Cardiac muscle cell (in vitro differentiated cells and primary cell): ENCODE measurements at regions not wholly inside any gene's neighbourhood (a gene's known extent, or its start where the extent isn't known, plus 50 kb on each side); places are given as distances from the start of the nearest gene placed in this dataset.

ENCODE experiments used
- DNase-seq, 2 donors: peaks; one replicate each; pipeline versions ENCODE4 v3.0.0 to v3.0.0-alpha.2; 2010 to 2017; ENCODE audit warnings: low read depth in 1 of 2, low spot score in 1 of 2
- H3K27ac ChIP-seq: fragments of 200-600 bp; sonication (generic); 2 replicates; pipeline ENCODE4 v1.5.1; 2016
- H3K27me3 ChIP-seq: fragments of 200-600 bp; sonication (generic); 2 replicates; pipeline ENCODE4 v1.6.0; 2016; ENCODE audit warnings: control low read depth
- H3K36me3 ChIP-seq: fragments of 200-600 bp; sonication (generic); 2 replicates; pipeline ENCODE4 v1.5.1; 2016; ENCODE audit warnings: control low read depth
- H3K4me1 ChIP-seq: fragments of 200-600 bp; sonication (generic); 2 replicates; pipeline ENCODE4 v1.8.1; 2017; ENCODE audit warnings: low read depth, mild to moderate bottlenecking, mixed run types
- H3K4me3 ChIP-seq: fragments of 200-600 bp; sonication (generic); 2 replicates; pipeline ENCODE4 v1.5.1; 2016; ENCODE audit warnings: mild to moderate bottlenecking
- H3K9me3 ChIP-seq: fragments of 200-600 bp; sonication (generic); 2 replicates; pipeline ENCODE4 v1.5.1; 2017; ENCODE audit warnings: low read depth, mild to moderate bottlenecking, control low read depth
- TF ChIP-seq, protein P1 (sequence below): IDR thresholded peaks from 2 replicates; pipeline ENCODE4 v1.5.1; 2012; ENCODE audit warnings: low read depth, mild to moderate bottlenecking, low read length

DNA sequence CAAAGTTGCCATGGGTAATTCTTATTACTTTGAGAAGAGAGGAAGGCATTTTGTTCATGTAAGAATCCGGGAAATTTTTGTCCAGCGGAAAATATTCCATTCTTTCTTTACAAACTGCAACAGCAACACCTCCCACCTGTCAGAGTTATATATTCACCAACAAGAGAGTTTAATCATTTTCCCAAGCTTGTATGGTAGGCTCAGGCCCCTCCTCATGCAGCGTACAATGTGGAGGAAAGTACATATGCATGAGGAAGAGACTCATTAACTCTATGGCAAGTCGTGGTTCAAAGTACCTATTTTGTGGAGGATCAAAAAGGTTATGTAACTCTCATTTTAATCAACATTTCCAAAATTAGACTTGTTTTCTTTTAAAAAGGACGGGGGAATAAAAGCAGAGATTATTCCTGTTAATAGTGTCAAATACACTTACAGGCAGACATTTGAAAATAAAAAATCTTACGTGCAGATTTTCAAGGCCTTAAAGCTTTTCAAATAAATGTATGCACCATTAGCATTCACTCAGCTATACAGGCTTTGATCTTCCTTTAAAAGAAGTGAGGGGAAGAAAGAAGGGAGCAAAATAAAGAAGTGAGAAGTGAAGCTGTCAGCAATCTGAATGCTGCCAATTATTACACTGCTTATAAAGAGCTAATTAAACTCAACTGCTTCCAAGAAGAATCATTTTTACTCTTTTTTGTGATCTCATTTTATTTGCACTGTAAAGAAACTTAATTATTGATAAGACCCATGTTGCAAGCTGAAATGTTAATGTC, 204.8 kb downstream of the FAT4 start:
- no peaks in the 10 kb centered on the region for H3K9me3 ChIP-seq
- H3K27me3 ChIP-seq, result no peaks in the 10 kb centered on the region
- H3K4me1 ChIP-seq, result no peaks in the 10 kb centered on the region
- no peak for DNase-seq
- H3K27ac ChIP-seq, result no peak overlapping the region
- H3K4me3 ChIP-seq, result no peak overlapping the region
- TF ChIP-seq, protein P1, sequence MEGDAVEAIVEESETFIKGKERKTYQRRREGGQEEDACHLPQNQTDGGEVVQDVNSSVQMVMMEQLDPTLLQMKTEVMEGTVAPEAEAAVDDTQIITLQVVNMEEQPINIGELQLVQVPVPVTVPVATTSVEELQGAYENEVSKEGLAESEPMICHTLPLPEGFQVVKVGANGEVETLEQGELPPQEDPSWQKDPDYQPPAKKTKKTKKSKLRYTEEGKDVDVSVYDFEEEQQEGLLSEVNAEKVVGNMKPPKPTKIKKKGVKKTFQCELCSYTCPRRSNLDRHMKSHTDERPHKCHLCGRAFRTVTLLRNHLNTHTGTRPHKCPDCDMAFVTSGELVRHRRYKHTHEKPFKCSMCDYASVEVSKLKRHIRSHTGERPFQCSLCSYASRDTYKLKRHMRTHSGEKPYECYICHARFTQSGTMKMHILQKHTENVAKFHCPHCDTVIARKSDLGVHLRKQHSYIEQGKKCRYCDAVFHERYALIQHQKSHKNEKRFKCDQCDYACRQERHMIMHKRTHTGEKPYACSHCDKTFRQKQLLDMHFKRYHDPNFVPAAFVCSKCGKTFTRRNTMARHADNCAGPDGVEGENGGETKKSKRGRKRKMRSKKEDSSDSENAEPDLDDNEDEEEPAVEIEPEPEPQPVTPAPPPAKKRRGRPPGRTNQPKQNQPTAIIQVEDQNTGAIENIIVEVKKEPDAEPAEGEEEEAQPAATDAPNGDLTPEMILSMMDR, result no peak
- H3K36me3 ChIP-seq, result no peaks in the 10 kb centered on the region

DNA sequence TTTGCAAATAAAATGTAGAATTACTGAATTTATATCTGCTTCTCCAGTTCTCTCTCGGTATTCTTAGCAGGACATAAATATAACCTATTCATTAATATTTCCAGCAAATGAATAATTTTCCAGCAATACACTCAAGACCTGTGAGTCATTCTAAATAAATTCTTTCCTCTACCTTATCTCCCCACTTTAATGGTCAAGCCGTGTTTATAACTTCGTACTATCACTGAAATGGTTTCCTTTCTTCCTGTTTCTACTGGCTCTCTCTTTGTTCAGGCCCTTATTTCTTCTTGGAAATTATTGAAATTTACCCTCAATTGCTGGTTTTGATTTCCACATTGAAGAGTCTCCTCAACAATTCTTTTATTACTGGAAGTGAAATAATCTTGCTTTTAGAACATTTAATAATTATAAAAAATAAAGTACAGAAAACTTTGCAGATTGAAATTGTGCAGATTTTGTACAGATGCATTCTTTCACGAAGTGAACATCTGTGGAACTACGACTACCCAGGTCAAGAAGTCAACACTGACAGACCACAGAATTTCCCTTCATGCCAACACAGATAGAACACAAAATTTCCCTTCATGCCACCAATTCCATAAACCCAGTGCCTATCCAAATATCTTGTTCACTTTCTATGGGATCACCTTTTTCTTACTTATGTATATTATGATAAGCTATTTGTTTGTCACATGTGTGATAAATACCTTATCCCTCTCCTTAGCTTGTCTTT, 205.7 kb downstream of the FAT4 start:
- no peaks in the 10 kb centered on the region for H3K27me3 ChIP-seq
- TF ChIP-seq, protein P1, result no peak
- H3K4me3 ChIP-seq, result no peak overlapping the region
- no peaks in the 10 kb centered on the region for H3K9me3 ChIP-seq
- no peak overlapping the region for H3K27ac ChIP-seq
- no peaks in the 10 kb centered on the region for H3K4me1 ChIP-seq
- H3K36me3 ChIP-seq, result no peaks in the 10 kb centered on the region
- peak in 1 of 2 donors; percentile 81 for DNase-seq

DNA sequence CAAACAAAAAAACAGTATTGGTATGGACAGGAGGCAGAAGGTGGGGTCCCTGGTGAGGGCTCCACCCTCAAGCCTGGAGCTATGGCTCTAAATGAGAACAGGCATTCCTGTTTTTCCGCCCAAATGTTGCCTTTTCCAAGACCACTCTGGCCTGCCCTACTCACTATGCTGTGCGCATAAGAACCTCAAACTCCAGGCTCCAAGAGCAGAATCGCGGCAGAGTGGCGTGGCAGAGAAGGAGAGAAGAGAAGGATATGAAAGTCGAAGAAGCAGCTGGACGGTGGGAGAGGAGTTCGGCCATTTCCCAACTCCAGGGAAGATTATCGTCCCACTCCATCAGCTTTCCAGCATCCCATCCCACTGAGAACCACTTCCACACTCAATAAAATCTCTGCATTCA, 207.8 kb downstream of the FAT4 start:
- H3K4me3 ChIP-seq, result no peak overlapping the region
- H3K9me3 ChIP-seq, result no peaks in the 10 kb centered on the region
- H3K36me3 ChIP-seq, result no peaks in the 10 kb centered on the region
- H3K4me1 ChIP-seq, result no peaks in the 10 kb centered on the region
- TF ChIP-seq, protein P1, result no peak
- DNase-seq, result no peak
- H3K27me3 ChIP-seq, result no peaks in the 10 kb centered on the region
- H3K27ac ChIP-seq, result no peak overlapping the region

DNA sequence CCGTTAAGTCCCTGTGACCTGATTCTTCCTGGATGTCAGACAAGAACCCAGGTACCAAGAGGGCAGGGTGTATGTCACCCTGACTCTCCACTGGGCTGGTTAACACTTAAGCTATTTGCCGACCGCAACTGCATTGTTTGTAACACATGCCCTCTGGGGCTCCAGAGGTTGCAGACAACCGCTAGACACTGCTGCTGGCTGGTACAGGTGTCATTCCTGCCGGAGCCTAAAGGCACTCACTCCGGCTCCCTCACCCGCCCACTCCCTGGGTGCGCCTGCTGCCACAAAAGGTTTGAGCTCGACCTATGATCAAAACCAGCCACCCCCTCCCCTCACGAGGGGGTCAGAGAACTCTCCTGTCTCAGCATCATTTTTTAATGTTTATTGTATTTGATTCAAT, 208.2 kb downstream of the FAT4 start:
- H3K9me3 ChIP-seq, result no peaks in the 10 kb centered on the region
- no peaks in the 10 kb centered on the region for H3K27me3 ChIP-seq
- H3K36me3 ChIP-seq, result no peaks in the 10 kb centered on the region
- no peak for DNase-seq
- H3K27ac ChIP-seq, result no peak overlapping the region
- no peak overlapping the region for H3K4me3 ChIP-seq
- no peaks in the 10 kb centered on the region for H3K4me1 ChIP-seq
- TF ChIP-seq, protein P1, result no peak

DNA sequence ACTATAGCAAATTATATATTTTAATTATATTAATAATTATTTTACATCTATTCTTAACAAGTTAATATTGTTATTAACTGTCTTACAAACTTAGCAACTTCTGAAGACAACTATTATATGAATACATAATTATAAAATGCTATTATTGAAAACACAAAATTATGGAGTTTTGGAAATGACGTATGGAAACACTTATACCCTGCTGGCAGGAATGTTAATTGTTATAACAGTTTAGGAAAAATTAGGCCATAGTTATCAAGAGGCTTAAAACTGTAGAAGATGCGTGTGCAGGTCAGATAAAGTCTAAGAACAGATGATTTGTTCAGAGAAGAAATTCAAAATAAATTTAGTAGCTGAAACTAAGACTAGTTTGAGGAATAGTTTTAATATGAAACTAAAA, 211.7 kb downstream of the FAT4 start:
- Histone ChIP-seq H3K9me3 (no peaks in the 10 kb centered on the region), H3K4me3 (no peak overlapping the region), H3K4me1 (no peaks in the 10 kb centered on the region), H3K27me3 (no peaks in the 10 kb centered on the region), H3K27ac (no peak overlapping the region), H3K36me3 (no peaks in the 10 kb centered on the region)
- TF ChIP-seq, protein P1, result no peak
- no peak for DNase-seq
